ENCODE measurements at regions not wholly inside any gene's neighbourhood (a gene's known extent, or its start where the extent isn't known, plus 50 kb on each side); places are given as distances from the start of the nearest gene placed in this dataset.

DNA sequence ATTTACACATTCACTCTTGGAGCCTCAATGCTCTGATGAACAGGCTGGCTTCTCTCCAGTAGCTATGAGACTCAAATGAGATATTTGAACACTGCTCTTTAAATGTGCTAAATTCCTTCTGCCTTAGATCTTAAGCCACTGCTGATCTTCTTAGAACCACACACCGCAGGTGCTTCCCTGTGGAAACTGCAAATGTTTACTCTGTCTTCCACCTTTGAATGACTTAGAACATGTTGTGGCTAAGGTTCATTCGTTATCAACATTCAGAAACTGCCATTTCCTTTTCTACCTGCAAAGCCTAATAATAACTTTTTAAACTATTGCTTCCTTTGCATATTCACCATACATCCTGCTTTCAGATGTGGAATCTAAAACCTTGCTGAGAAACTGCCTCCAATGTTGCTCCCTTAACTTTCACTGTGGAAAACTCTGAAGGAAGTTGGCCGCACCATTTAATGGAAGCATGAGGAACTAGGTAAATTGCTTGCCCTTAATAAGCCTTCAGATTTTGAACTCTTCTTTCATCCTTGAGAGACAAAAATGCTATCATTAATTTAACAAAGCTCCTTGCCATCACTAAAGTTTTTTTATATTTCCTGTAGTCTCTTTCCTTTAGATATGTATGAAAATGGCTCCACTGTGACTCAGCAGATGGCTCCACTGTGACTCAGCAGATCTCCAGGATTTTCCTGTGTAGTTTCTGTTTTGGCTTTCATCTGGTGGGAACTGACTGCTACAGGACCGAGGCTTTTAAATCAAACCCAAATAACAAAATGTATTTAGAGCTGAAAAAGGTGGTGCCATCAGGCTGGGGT lies 143.8 kb downstream of the TNFSF18 start:
- no peak for TF ChIP-seq EZH2 (IDR thresholded peaks at IDR 0.05; ENCODE audit: borderline replicate concordance, insufficient read depth, low read length, poor library complexity, severe bottlenecking)
- TF ChIP-seq, protein P1, sequence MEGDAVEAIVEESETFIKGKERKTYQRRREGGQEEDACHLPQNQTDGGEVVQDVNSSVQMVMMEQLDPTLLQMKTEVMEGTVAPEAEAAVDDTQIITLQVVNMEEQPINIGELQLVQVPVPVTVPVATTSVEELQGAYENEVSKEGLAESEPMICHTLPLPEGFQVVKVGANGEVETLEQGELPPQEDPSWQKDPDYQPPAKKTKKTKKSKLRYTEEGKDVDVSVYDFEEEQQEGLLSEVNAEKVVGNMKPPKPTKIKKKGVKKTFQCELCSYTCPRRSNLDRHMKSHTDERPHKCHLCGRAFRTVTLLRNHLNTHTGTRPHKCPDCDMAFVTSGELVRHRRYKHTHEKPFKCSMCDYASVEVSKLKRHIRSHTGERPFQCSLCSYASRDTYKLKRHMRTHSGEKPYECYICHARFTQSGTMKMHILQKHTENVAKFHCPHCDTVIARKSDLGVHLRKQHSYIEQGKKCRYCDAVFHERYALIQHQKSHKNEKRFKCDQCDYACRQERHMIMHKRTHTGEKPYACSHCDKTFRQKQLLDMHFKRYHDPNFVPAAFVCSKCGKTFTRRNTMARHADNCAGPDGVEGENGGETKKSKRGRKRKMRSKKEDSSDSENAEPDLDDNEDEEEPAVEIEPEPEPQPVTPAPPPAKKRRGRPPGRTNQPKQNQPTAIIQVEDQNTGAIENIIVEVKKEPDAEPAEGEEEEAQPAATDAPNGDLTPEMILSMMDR (IDR thresholded peaks at IDR 0.05; ENCODE audit: poor library complexity, severe bottlenecking) = no peak
- TF ChIP-seq TAF1 (IDR thresholded peaks at IDR 0.05; ENCODE audit: low read depth) = no peak
- TF ChIP-seq, protein P2, sequence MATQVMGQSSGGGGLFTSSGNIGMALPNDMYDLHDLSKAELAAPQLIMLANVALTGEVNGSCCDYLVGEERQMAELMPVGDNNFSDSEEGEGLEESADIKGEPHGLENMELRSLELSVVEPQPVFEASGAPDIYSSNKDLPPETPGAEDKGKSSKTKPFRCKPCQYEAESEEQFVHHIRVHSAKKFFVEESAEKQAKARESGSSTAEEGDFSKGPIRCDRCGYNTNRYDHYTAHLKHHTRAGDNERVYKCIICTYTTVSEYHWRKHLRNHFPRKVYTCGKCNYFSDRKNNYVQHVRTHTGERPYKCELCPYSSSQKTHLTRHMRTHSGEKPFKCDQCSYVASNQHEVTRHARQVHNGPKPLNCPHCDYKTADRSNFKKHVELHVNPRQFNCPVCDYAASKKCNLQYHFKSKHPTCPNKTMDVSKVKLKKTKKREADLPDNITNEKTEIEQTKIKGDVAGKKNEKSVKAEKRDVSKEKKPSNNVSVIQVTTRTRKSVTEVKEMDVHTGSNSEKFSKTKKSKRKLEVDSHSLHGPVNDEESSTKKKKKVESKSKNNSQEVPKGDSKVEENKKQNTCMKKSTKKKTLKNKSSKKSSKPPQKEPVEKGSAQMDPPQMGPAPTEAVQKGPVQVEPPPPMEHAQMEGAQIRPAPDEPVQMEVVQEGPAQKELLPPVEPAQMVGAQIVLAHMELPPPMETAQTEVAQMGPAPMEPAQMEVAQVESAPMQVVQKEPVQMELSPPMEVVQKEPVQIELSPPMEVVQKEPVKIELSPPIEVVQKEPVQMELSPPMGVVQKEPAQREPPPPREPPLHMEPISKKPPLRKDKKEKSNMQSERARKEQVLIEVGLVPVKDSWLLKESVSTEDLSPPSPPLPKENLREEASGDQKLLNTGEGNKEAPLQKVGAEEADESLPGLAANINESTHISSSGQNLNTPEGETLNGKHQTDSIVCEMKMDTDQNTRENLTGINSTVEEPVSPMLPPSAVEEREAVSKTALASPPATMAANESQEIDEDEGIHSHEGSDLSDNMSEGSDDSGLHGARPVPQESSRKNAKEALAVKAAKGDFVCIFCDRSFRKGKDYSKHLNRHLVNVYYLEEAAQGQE (IDR thresholded peaks at IDR 0.05; ENCODE audit: borderline replicate concordance) = no peak
- no peak for TF ChIP-seq POLR2AphosphoS5 (IDR thresholded peaks at IDR 0.05)
- TF ChIP-seq RAD21 (conservative IDR thresholded peaks at IDR 0.05) = no peak
- TF ChIP-seq SMC3 (conservative IDR thresholded peaks at IDR 0.05; ENCODE audit: poor library complexity) = no peak

Data from neural cell (in vitro differentiated cells).